CD4-positive, alpha-beta T cell treated with Interleukin-17A for 1 hour (primary cell): ENCODE measurements at regions not wholly inside any gene's neighbourhood (a gene's known extent, or its start where the extent isn't known, plus 50 kb on each side); places are given as distances from the start of the nearest gene placed in this dataset.
"Not testable (repeated sequence)": the region's sequence is repeated elsewhere in the genome, so short reads cannot be mapped to it uniquely, and the experiment has no call there.

ENCODE experiments used
- DNase-seq: peaks from one replicate; pipeline ENCODE4 v3.0.0-alpha.2; 2020

DNA sequence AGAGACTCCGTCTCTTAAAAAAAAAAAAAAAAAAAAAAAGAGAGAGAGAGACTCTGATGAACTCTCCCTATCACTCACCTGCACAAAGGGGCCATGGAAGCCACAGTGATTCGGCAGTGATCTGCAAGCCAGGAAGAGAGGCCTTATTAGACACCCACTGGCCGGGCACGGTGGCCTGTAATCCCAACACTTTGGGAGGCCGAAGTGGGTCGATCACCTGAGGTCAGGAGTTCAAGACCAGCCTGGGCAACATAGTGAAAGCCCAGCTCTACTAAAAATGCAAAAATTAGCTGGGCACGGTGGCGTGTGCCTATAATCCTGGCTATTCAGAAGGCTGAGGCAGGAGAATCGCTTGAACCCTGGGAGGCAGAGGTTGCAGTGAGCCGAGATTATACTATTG is 198.5 kb upstream of the WSCD1 start:
- no peak for DNase-seq

DNA sequence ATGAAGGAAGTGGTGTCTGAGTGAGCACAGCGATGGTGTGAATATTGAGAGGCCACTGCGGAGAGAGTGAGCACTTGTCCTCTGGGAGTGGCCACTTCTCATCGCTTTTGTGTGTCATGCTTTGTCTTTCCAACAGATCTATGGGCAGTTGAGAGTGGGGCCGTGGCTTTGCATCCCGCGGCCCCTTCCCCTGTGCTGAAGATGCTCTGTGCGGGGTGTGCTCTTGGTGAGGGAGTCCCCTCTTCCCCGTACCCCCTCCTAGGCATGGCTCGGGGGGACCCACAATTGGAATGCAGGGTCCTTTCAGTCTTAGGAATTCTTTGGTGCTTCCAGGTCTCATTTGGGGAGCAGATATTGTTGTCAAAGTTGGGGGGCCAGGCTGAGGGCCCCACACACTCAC is 197.3 kb upstream of the WSCD1 start:
- no peak for DNase-seq

DNA sequence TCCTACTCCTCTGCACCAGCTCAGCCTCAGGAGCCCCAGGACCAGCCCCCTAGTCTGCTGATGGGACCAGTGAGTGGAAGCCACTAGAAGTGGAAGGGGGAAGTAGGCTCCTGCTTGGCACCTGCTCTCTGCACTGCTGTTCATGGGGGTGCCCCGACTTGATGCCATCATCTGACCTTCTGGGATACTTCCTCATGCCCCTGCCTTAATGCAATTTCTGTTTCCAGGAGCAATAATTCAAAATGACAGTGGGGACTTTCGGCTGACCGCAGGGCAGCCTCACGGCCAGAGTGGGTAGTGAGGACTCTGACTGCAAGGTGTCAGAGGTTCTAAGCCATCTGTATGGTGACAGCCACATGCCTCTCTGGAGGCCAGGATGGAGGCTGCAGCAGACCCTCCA is 196.4 kb upstream of the WSCD1 start:
- DNase-seq: no peak

DNA sequence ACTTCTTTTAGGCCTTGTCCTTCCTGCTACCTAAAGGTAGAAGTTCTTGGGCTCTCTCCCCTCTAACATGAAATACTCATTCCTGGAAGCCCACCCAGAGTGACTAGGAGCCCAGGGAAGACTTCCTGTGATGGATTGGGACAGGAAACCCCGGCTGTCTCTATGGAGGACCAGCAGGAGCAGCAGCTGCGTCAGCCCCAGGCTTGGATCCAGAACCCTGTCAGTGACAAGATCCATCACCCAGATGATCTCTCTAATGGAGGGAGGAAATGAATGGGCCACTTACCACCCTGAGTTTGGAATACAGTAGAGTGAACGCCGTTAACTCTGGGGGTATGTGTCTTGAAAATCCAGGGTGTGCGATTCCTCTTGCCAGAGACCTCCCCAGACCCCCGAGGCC is 195.7 kb upstream of the WSCD1 start:
- DNase-seq: no peak

DNA sequence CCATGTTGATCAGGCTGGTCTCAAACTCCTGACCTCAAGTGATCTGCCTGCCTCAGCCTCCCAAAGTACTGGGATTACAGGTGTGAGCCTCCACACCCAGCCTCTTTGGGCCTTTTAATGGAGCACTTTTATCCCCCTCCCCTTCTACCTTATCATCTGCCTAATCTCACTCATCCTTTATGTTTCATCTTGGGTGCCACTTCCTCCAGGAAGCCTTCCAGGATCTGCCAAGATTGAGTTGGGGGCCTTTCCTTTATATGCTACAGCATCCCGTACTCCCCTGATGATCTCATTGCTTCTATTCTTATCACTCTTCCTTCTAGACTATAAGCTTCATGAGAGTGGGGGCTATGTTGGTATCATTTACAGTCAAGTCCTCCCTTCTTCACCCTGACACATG is 192.8 kb upstream of the WSCD1 start:
- DNase-seq: no peak

DNA sequence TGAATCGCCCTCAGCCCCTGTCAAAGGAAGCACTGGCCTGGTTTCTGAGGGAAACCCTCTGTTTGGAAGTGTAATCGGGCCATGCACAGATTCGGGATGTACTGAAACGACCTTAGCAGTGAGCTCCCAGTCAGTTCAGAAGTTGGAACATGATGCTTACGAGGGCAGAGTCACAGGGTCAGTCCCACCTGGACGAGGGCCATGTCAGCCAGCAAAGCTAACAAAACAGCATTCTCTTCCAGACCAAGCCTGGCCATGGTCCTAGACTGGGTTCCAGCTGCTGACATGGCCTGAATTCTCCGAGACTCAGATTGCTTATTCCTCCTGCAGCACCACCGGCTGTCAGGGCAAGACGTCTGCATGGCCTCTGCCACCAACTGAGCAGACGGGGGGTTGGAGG is 192.2 kb upstream of the WSCD1 start:
- DNase-seq: no peak

DNA sequence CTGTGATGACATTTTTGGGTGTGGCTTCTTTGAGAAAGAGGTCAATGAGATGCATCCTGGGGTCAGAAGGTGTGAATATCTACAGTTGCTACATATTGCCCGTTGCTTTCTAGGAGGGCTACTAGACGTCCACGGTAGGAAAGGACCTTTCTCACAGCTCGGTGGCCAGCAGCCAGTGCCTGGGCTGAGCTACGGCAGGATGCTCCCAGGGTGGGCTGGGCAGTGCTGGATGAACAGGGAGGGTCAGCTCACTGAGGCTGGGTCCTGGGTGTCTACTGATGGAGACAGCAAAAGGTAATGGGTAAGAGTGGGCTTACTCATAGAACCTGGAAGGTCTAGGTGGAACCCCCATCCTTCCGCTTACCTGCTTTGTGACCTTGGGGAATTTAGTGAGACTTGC is 188.3 kb upstream of the WSCD1 start:
- DNase-seq: no peak

DNA sequence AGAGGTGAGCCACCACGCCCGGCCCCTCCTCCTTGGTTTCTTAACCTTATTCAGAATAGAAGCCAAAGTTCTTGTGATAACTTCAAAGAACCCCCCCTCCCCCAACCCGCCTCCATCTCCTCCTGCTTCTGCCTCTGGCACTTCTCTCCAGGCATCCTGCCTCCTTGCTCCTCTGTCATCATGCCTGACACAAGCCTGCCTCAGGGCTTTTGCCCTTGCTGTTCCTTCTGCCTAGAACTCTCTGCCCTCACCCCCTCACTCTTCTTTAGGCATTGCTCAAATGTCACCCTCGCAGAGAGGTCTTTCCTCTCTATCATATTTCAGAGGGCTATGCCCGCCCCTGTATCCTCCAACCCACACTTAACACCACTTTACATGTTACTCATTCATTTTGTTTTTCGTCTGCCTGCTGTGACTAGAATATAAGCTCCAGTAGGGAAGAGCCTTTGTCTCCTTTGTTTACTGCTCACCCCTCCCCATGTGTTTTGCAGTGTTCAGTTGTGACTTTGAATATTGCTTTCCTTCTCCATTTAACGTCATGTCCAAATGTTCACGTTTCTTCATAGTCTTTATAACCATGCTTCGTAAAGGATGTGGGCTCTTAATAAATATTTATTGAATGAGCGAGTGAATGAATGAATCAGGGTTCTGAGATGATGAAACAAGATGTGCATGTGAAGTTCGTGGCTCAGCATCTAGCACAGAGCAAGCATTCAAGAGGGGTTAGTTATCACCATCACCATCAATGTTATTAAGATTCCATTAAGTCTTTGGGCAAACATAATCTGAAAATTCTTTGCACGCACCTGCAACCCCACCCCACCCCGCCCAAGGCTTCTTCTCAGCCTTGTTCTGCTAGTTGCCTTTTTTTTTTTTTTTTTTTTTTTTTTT is 186.2 kb upstream of the WSCD1 start:
- DNase-seq: no peak

DNA sequence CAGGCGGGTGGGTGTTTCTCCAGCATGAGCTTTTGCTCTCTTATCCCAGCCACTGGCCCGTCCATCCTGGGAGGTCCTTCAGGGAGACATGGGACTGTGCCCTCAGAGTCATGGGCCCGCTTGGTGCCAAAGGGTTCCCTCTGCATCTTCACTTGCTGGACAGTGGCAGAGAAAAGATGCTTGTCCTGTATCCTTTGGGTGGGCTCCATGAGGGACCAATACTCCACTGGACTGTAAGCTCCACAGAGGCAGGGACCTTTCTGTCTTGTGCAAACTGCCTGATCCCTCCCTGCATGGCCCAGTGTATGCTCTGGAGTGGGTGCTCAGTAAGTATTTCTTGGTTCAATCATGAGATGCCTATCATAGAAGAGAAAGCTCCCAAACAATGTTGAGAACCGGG is 184.8 kb upstream of the WSCD1 start:
- no peak for DNase-seq

DNA sequence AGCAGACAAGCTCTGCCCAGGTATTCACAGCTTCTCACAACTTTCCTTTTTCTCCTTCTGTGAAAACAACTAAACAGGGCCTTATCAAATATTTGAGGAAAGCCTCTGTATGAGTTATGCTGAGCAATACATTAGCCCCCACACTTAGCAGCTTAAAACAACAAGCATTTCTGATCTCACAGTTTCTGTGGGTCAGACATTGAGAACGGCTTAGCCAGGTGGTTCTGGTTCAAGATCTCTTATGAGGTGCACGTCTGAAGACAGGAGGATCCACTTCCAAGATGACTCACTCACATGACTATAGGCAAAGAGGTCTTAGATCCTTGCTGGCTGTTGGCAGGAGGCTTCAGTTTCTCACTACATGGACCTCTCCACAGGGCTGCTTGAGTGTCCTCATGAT is 181.4 kb upstream of the WSCD1 start:
- DNase-seq: no peak

DNA sequence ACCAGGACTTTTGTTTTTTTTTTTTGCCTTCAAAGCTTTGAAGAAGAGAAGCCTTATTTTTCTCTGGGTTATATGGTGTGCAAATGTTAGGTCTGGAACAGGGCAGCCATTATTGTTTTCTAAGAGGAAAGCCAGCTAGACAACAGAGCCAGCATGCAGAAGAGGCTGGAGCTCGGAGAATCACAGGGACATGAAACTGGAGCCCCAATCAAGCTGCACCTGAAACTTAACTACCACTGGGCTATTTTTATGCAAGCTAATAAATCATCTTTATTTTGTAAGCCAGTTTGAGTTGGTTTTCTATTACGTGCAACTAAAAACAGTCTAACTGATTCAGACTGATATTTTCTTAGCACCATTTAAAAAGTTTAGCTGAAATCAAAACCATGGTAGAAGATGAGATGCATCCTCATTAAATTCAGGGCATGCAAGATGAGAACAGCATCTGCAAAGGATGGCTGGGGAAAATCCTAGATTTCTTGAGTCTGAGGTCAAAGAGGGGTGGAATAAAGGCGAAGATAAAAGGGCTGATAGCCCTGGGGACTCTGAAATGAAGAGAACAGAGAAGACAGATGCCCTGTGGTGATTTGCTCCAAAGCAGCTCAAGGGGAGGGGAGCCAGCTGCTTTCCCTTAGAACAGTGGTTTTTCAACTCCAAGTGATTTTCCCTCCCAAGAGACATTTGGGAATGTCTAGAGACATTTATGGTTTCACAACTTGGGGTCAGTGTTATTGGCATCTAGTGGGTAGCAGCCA is 177.1 kb upstream of the WSCD1 start:
- no peak for DNase-seq

DNA sequence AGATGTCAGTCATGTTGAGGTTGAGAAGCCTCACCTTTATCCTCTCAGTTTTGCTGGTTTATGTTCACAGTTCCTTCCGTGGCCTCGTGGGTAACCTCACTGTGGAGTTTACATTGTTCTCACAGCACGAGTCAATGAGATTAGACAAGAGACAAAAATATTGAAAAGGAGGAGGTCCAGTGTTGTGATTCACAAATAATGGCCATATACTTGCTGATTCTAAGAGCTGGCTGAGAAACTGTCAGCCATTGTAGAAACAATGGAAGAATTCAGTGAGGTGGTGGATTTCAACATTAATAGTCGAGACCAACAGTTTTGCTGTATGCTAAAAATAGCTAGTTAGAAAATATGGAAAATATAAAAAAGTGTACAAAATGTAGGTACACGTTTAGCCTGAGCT is 176.4 kb upstream of the WSCD1 start:
- DNase-seq: no peak

DNA sequence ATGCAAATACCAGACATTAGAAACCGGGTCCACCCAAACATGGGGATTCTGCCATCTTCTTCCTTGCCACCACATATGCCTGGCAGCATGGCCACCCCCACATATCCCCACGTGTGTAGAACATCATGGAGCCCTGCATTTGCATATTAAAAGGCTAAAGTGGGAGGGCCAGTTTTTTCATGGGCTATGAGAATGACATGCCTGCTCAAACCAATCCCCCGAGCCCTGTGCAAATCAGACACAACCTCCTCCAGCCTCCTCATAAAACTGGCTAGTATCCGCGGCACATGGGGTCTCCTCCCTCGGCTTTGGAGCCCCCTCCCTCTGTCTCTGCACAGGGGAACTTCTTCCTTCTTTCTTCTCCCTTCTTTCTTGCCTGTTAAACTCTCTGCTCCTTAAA is 174.9 kb upstream of the WSCD1 start:
- no peak for DNase-seq

DNA sequence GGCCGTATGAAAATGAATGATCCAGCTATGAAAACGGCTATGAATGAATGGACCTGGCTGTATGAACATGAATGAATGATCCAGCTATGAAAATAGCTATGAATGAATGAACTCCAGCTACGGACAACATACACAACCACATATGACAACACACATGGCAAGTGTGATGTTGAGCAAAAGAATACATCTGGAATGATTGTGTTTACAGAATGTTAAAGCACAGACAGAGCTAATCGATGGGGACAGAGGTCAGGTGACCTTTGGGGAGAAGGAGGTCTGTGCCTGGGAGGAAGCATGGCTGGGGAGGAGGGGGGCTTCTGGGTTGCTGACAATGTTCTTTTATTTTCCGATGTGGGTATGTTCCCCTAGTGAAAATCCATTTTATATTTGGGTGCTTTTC is 174.0 kb upstream of the WSCD1 start:
- no peak for DNase-seq

DNA sequence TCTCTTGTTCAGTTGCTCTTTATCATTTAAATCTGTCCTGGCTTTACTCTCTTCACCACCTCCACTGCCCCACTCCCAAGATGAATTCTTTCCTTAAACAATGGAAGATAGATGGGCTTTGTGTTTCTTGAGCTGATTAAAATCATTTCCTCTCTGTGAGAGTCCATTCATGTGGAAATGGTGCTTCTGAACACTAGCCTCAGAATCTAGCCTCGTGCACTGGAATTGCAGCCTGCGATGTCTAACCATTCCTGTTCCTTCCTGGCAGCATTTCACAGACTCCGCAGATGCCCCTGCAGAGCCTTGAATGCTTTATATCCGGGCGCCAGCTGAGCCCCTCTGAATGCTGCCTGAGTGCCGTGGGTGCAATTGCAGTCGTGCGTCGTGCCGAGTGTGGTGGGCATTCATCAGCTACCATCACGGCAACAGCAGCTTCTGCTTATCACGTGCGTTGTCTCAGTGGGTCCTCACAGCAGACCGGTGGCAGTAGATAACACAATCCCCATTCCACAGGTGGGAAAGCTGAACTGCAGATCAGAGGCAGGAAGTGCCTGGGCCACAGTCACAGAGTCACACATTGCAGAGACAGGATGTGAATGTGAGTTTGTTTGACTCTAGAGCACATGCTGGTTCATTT is 172.8 kb upstream of the WSCD1 start:
- DNase-seq: no peak

DNA sequence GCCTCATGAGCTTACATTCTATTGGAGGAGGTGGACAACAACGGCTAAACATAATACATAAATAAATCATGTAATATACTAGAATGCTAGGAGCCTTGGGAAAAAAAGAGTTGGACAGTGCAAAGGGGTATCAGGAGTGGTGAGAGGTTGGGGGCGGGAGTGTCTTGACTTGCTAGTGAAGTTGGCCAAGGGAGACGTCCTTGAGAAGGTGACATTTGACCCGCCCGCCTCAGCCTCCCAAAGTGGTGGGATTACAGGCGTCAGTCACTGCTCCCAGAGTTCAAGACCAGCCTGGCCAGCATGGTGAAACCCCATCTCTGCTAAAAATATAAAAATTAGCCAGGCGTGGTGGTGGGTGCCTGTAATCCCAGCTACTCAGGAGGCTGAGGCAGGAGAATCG is 172.2 kb upstream of the WSCD1 start:
- DNase-seq: not testable (repeated sequence)

DNA sequence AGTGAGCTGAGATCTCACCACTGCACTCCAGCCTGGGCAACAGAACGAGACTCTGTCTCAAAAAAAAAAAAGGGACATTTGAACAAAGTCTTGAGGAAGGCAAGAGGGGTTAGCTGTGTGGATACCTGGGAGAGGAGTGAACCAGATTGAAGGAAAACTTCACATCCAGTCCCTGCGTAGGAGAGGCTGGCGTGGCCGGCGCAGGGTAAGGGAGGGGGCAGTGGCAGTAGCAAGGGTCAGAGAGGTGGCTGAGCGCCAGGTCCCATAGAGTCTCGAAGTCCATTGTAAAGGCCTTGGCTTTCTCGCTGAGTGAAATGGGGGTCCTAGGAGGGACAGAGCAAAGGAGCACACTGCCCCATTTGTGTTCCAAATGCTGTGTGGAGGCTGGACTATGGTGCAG is 171.8 kb upstream of the WSCD1 start:
- no peak for DNase-seq

DNA sequence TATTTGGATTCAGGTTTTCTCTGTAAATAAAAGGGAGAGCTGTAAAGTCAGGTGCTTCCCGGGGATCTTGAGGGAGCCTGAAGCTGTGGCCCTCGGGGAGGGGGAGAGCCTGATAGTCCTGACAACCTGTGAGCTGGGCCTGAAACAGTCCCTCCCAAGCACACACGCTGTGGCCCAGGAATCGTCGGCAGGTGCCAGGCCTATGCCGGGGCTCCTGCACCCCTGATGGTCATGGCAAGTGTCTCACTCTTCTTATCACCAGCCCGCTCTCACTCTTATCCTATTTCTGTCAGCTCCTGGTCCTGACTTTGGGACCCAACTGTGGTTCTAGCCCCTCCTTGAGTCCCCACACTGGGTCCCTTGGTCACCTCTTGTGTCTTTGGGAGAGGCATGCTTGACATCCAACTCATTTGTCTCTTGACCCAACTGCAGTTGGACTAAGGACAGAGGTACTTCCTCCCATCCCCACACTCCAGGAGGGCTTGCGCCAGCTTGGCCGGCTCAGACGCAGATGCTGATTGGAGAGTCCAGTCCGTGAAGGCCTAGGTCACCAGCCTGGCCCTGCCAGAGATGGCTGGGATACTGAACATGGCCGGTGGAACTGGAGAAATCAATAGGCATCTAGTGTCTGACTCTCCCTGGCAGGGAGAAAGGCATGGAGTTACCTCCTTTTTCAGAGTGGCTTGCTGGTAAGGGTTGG is 170.5 kb upstream of the WSCD1 start:
- no peak for DNase-seq

DNA sequence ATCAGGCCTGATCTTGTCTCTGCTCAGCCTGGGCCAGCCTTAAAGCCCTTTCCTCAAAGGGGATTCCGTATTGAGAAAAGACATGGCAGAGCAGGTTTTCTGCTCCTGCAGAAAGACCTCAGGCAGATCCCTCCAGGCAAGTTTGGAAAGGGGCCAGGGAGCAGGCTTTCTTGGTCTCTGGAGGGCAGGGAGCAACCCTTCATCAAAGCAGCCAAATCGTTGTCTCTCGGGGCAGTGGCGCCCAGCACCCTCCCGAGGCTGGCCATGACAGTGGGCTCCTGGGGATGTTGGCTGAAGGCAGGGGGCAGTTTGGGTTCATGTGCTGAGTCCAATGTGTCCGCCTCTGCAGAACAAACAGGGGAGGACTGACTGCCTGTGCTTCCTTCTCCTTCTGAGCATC is 168.4 kb upstream of the WSCD1 start:
- no peak for DNase-seq

DNA sequence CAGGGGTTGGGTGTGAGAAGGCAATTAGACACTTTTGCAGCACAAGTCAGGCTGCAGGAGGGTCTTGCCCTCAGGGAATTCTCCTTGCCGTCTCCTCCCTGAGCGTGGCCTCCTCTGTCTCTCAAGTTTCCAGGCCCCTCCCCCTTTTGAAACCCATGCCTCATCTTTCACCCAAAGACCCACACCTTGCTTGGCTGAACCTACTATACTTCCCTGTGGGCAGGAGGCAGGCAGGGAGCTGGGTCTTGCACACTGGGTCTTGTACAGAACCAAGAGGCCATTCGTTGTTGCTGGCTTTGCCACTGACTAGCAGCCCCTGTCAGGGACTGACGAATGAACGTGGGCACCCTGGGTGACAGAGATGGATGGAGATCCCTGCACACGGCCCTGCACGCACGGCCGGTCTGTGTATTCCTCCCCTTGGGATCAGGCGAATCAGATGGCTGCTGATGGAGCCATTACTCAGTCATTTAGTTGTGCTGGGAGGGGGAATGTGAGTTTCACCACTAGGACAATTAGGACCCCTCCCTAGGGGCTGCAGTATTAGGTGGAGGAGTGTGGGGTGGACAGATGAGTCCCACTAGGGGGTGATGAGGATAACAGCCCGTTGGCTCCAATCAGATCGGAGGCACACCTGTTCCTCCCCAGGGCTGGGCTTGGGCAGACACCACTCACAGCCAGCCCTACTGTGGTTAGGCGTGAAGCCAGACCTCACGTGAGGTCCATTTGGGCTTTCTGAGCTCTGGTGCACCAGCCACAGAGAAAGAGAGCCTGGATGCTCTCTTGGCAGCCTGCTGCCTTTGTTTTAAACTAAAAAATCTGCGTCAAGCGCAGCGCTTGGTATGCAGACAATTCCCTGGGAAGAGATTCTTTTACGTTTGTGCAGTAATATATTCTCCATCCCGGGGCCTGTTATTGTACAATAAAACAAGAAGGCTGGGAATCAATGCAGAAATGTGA is 167.7 kb upstream of the WSCD1 start:
- DNase-seq: no peak

DNA sequence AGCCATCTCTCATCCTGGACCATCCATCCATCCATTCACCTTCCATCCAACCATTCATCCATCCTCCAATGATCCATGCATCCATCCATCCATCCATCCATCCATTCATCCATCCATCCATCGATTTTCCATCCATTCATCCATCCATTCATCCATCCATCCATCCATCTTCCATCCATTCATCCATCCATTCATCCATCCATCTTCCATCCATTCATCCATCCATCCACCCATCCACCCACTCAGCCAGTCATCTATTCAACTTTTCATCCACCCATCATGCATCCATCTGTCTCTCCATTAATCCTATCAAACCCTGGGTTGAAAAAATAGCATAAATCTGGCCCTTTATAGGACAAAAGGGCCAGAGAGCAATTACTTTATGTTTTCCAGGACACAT is 158.3 kb upstream of the WSCD1 start:
- no peak for DNase-seq

DNA sequence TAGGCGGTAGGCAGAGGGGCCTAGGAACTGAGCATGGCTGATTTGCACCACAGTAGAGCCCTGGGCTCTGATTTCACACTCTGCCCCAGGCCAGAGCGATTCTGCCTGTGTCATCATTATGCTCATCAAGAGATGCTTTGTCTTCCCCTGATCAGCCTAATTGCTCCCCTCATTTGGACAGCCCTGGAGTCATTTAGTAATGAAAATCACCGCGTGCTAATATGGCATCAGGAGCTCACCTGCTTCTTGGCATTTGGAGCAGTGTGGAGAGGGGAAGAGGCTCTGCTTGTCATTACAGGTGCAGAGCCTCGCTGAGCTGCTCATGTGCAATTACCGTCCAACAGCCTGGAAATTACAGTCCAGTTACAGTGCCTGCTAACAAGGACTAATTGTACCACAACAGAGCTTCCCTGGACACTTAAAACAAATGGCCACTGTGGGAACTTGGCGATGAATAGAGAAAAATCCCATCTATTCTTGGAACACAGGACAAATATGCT is 157.1 kb upstream of the WSCD1 start:
- DNase-seq: no peak
